ENCODE measurements at regions not wholly inside any gene's neighbourhood (a gene's known extent, or its start where the extent isn't known, plus 50 kb on each side); places are given as distances from the start of the nearest gene placed in this dataset.

DNA sequence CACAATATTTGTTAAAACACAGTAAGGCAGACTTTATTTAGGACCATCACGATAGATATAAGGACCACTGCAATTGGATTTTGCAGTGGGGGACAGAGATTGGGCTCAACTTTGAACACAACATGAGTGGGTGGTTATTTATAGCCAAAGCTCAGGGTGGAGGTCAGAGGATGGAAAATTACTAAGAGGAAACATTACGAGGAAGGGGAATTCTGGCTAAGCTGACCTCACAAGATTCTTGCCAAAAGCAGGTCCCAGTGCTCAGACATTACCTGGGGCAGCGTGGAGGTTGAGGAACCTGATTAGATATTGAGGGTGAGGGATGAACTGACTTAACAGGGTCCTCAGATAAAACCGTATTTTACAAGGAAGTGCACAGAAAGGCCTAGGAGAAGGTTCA, 88.9 kb upstream of the NBEA start:
- TF ChIP-seq ELF1 (IDR thresholded peaks at IDR 0.05; ENCODE audit: borderline replicate concordance, low read depth) (no peak), SP1 (IDR thresholded peaks at IDR 0.05; ENCODE audit: low read depth) (0 out of 2 replicates have a peak, but pooled peaks have one; percentile 13)
- POLR2A ChIA-PET = no interaction called here
- H3K9ac ChIP-seq (ENCODE audit: low read length) = no peak overlapping the region
- BruUV-seq (replicated peaks) = no TSS peak
- peaks cover 7 to 16% of the 10 kb centered on the region in 2 experiments; a peak in 3 of 4 replicates for H3K4me1 ChIP-seq (ENCODE audit: control insufficient read depth in 1 of 2, insufficient read depth in 2 of 2, low read length in 2 of 2)
- CTCF ChIA-PET = no interaction called here
- intact Hi-C loops (cut with micrococcal nuclease) = no loop called here
- ATAC-seq = no peak
- H3K36me3 ChIP-seq (ENCODE audit: control insufficient read depth in 1 of 2, insufficient read depth in 2 of 2, low read length in 2 of 2) = no peaks in the 10 kb centered on the region
- no peak overlapping the region for H2AFZ ChIP-seq (ENCODE audit: low read depth, low read length, poor library complexity, severe bottlenecking)
- no peak overlapping the region for H3K27ac ChIP-seq (ENCODE audit: low read depth, low read length)
- RAD21 ChIA-PET (ENCODE audit: low non-redundant PET in 1 of 2, low total read pairs in 2 of 2, uncharacterized antibody in 2 of 2, unreplicated experiment in 2 of 2) = no interaction called here
- DNase-seq (ENCODE audit: low read depth, low spot score) = no peak
- no peak overlapping the region for H3K4me3 ChIP-seq (replicated peaks in 1 of 2; ENCODE audit: low read depth in 1 of 2, low read length in 2 of 2)
- no peaks in the 10 kb centered on the region for H3K9me3 ChIP-seq (ENCODE audit: control insufficient read depth in 1 of 2, insufficient read depth in 1 of 2, low read depth in 1 of 2, low read length in 2 of 2)
- H3K4me2 ChIP-seq (ENCODE audit: low read length) = no peak overlapping the region
- H4K20me1 ChIP-seq (ENCODE audit: insufficient read depth) = no peaks in the 10 kb centered on the region
- no peaks in the 10 kb centered on the region for H3K9me2 ChIP-seq (ENCODE audit: insufficient read depth)
- H3K27me3 ChIP-seq (ENCODE audit: insufficient read depth, low read length) = no peaks in the 10 kb centered on the region
- no peaks in the 10 kb centered on the region for H3K79me2 ChIP-seq (ENCODE audit: insufficient read depth, low read length)

DNA sequence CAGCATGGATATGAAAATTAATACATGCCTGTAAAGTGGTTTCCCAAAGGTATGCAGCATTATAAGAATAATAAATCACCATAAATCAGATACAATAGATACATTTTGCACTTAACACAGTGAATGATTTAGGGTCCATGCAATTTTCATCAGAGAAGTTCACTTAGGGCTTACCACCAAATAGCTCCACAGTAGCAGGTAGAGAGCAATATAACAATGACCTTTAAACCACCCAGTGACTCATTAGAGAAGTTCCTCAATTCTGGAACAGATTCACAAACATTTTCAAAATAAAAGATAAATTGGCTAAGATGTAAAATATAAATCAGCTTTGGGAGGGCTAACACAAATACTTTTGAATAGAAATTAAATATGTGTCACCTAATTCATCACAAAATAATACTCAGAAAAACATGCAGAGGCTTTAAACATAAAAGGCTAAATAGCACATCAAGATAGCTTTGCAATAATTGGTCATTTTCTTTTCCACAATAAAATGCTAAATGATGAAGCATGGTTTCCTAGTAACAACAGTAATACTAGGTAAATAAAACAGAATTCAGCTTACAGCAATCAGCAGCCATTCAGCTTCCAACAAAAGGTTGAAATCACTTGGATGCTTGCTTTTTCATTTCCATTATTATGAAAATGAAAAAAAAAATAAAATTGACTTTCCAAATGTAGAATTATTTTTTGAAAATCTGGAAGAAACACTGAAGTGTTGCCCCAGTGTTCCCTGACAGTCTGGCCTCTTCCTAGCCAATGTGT, 84.3 kb upstream of the NBEA start:
- H3K4me1 ChIP-seq (ENCODE audit: control insufficient read depth in 1 of 2, insufficient read depth in 2 of 2, low read length in 2 of 2) = peaks cover 7 to 15% of the 10 kb centered on the region in 2 experiments; a peak in 3 of 4 replicates
- no peaks in the 10 kb centered on the region for H3K9me2 ChIP-seq (ENCODE audit: insufficient read depth)
- no peak for DNase-seq (ENCODE audit: low read depth, low spot score)
- RAD21 ChIA-PET (ENCODE audit: low non-redundant PET in 1 of 2, low total read pairs in 2 of 2, uncharacterized antibody in 2 of 2, unreplicated experiment in 2 of 2) = no interaction called here
- H3K36me3 ChIP-seq (ENCODE audit: control insufficient read depth in 1 of 2, insufficient read depth in 2 of 2, low read length in 2 of 2) = no peaks in the 10 kb centered on the region
- CTCF ChIA-PET = no interaction called here
- ATAC-seq = no peak
- H2AFZ ChIP-seq (ENCODE audit: low read depth, low read length, poor library complexity, severe bottlenecking) = no peak overlapping the region
- H4K20me1 ChIP-seq (ENCODE audit: insufficient read depth) = no peaks in the 10 kb centered on the region
- no peak for TF ChIP-seq POLR2A (IDR thresholded peaks at IDR 0.05; ENCODE audit: borderline replicate concordance, extremely low read depth, insufficient read depth, insufficient read length)
- TF ChIP-seq YY1 (IDR thresholded peaks at IDR 0.05; ENCODE audit: extremely low read depth, insufficient replicate concordance, low read depth, low read length) = no peak
- TF ChIP-seq, protein P1, sequence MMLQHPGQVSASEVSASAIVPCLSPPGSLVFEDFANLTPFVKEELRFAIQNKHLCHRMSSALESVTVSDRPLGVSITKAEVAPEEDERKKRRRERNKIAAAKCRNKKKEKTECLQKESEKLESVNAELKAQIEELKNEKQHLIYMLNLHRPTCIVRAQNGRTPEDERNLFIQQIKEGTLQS (IDR thresholded peaks at IDR 0.05) = no peak
- TF ChIP-seq JUND (IDR thresholded peaks at IDR 0.05) = 0 out of 2 replicates have a peak, but pooled peaks have one; percentile 9
- no peak for TF ChIP-seq SRF (IDR thresholded peaks at IDR 0.05; ENCODE audit: low read depth)
- TF ChIP-seq ZNF274 (IDR thresholded peaks at IDR 0.05; ENCODE audit: low read depth, low read length) = no peak
- no peak for TF ChIP-seq ZFX (IDR thresholded peaks at IDR 0.05)
- TF ChIP-seq CEBPB (IDR thresholded peaks at IDR 0.05; ENCODE audit: low read depth) = no peak
- no peak for TF ChIP-seq SP1 (IDR thresholded peaks at IDR 0.05; ENCODE audit: low read depth)
- intact Hi-C loops (cut with micrococcal nuclease) = no loop called here
- no peak overlapping the region for H3K4me2 ChIP-seq (ENCODE audit: low read length)
- H3K79me2 ChIP-seq (ENCODE audit: insufficient read depth, low read length) = no peaks in the 10 kb centered on the region
- BruUV-seq (replicated peaks) = no TSS peak
- no peak overlapping the region for H3K9ac ChIP-seq (ENCODE audit: low read length)
- no peak overlapping the region for H3K4me3 ChIP-seq (replicated peaks in 1 of 2; ENCODE audit: low read depth in 1 of 2, low read length in 2 of 2)
- POLR2A ChIA-PET = no interaction called here
- H3K27ac ChIP-seq (ENCODE audit: low read depth, low read length) = no peak overlapping the region
- H3K9me3 ChIP-seq (ENCODE audit: control insufficient read depth in 1 of 2, insufficient read depth in 1 of 2, low read depth in 1 of 2, low read length in 2 of 2) = no peaks in the 10 kb centered on the region
- H3K27me3 ChIP-seq (ENCODE audit: insufficient read depth, low read length) = no peaks in the 10 kb centered on the region
